PC-3 (cell line): ENCODE measurements at regions not wholly inside any gene's neighbourhood (a gene's known extent, or its start where the extent isn't known, plus 50 kb on each side); places are given as distances from the start of the nearest gene placed in this dataset.
"Not testable (repeated sequence)": the region's sequence is repeated elsewhere in the genome, so short reads cannot be mapped to it uniquely, and the experiment has no call there.

Experiments used
- ATAC-seq: fragments of 200-7000 bp; cut with Tn5 transposase; 2 replicates; pipeline ENCODE4 v1.9.1; 2020; ENCODE audit warnings: mild to moderate bottlenecking, moderate library complexity
- BruUV-seq: library from RNA; stranded (reverse); fragments of 400-500 nt; replicated peaks from 2 replicates; lab custom pipeline; 2021; lab: Mats Ljungman, UMichigan
- CTCF ChIA-PET: fragments of 300-600 bp; sonication (Branson Sonifier 250); formaldehyde crosslinking; loops from one replicate; lab custom pipeline; 2022; ENCODE audit warnings: antibody characterized with exemption; lab: Charles Lee
- POLR2A ChIA-PET: fragments of 300-600 bp; sonication (Branson Sonifier 250); formaldehyde crosslinking; loops from one replicate; lab custom pipeline; 2022; ENCODE audit warnings: antibody characterized with exemption; ENCODE audit not compliant: unreplicated experiment; lab: Charles Lee
- DNase-seq: peaks from one replicate; pipeline ENCODE4 v3.0.0-alpha.2; 2015
- H2AFZ ChIP-seq: fragments of 300-600 bp; sonication (generic); 2 replicates; pipeline ENCODE4 v1.6.0; 2016; ENCODE audit warnings: antibody characterized with exemption, low read length
- H3F3A ChIP-seq: fragments of 300-600 bp; sonication (generic); one replicate; pipeline ENCODE4 v1.6.0; 2017; ENCODE audit warnings: antibody characterized with exemption, low read length, control low read depth, mild to moderate bottlenecking; ENCODE audit not compliant: unreplicated experiment
- H3K27ac ChIP-seq: fragments of 300-600 bp; sonication (generic); 2 replicates; pipeline ENCODE4 v1.5.1; 2016; ENCODE audit warnings: mild to moderate bottlenecking, low read length
- H3K27me3 ChIP-seq: fragments of 300-600 bp; sonication (generic); 2 replicates; pipeline ENCODE4 v1.6.1; 2016; ENCODE audit warnings: low read length, mixed read lengths
- H3K36me3 ChIP-seq: fragments of 300-600 bp; sonication (generic); 2 replicates; pipeline ENCODE4 v1.6.1; 2016; ENCODE audit warnings: low read depth, mixed run types, low read length, mixed read lengths
- H3K4me1 ChIP-seq: fragments of 300-600 bp; sonication (generic); 2 replicates; pipeline ENCODE4 v1.5.1; 2016; ENCODE audit warnings: low read length; ENCODE audit not compliant: insufficient read depth
- H3K4me2 ChIP-seq: fragments of 300-600 bp; sonication (generic); 2 replicates; pipeline ENCODE4 v1.6.0; 2016; ENCODE audit warnings: low read length
- H3K4me3 ChIP-seq: fragments of 300-600 bp; sonication (generic); 2 replicates; pipeline ENCODE4 v1.5.1; 2016; ENCODE audit warnings: mild to moderate bottlenecking, low read length, mixed read lengths
- H3K79me2 ChIP-seq: fragments of 300-600 bp; sonication (generic); 2 replicates; pipeline ENCODE4 v1.6.1; 2017; ENCODE audit warnings: low read length, mixed read lengths
- H3K9ac ChIP-seq: fragments of 300-600 bp; sonication (generic); 2 replicates; pipeline ENCODE4 v1.6.0; 2016; ENCODE audit warnings: mild to moderate bottlenecking, low read length
- H3K9me2 ChIP-seq: fragments of 300-600 bp; sonication (generic); replicated peaks from 2 replicates; pipeline ENCODE4 v1.6.1; 2016; ENCODE audit warnings: mixed run types, low read length, mixed read lengths
- H3K9me3 ChIP-seq: fragments of 300-600 bp; sonication (generic); 2 replicates; pipeline ENCODE4 v1.6.1; 2016; ENCODE audit warnings: low read length, mixed read lengths
- H4K20me1 ChIP-seq: fragments of 300-600 bp; sonication (generic); 2 replicates; pipeline ENCODE4 v1.6.1; 2016; ENCODE audit warnings: low read length, mixed read lengths
- EZH2 ChIP-seq: fragments of 300-600 bp; sonication (generic); IDR thresholded peaks from one replicate; pipeline ENCODE4 v1.6.1; 2017; ENCODE audit warnings: antibody characterized with exemption, mild to moderate bottlenecking, low read length; ENCODE audit not compliant: unreplicated experiment
- EZH2phosphoT487 ChIP-seq: fragments of 300-600 bp; sonication (generic); IDR thresholded peaks from 2 replicates; pipeline ENCODE4 v1.6.1; 2018; ENCODE audit warnings: mild to moderate bottlenecking, antibody characterized with exemption, low read length, borderline replicate concordance
- intact Hi-C: fragments of 100-400 bp; cut with micrococcal nuclease; formaldehyde crosslinking; loops from 2 replicates; pipeline ENCODE4 v1.9.0; 2023
- TF ChIP-seq, protein P1 (sequence below): fragments of 300-600 bp; sonication (generic); conservative IDR thresholded peaks from 2 replicates; pipeline ENCODE4 v1.5.1; 2017; ENCODE audit warnings: antibody characterized with exemption, low read depth, mild to moderate bottlenecking, low read length

DNA sequence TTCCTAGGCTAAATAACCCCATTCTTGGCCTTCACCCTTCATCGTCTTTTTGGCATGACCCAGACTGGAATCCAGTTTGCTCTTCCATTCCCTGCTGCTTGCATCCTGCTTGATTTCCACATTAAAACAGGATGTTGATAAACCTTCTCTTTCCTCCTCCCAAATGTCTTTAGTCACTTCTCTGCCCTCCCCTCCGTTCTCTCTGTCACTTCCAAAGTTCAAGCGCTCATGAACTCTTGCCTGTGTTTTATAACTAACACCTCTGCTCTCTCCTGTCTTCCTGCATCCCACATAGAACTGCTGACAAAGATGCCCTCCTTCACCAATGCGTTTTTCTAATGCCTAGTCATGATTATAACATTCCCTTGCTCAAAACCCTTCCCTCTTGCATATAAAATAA is 65.6 kb upstream of the SLC44A3 start:
- no peaks in the 10 kb centered on the region for H3K79me2 ChIP-seq
- ChIA-PET POLR2A (no interaction called here), CTCF (no interaction called here)
- no peaks in the 10 kb centered on the region for H3K36me3 ChIP-seq
- no peaks in the 10 kb centered on the region for H3K27me3 ChIP-seq
- no peak overlapping the region for H3K9ac ChIP-seq
- no peaks in the 10 kb centered on the region for H3K4me1 ChIP-seq
- DNase-seq (no peak), ATAC-seq (no peak)
- no peaks in the 10 kb centered on the region for H3K9me2 ChIP-seq
- H3K4me3 ChIP-seq = no peak overlapping the region
- no peaks in the 10 kb centered on the region for H3F3A ChIP-seq
- H3K9me3 ChIP-seq = no peaks in the 10 kb centered on the region
- H4K20me1 ChIP-seq = no peaks in the 10 kb centered on the region
- no TSS peak for BruUV-seq
- TF ChIP-seq EZH2 (no peak), EZH2phosphoT487 (no peak)
- TF ChIP-seq, protein P1, sequence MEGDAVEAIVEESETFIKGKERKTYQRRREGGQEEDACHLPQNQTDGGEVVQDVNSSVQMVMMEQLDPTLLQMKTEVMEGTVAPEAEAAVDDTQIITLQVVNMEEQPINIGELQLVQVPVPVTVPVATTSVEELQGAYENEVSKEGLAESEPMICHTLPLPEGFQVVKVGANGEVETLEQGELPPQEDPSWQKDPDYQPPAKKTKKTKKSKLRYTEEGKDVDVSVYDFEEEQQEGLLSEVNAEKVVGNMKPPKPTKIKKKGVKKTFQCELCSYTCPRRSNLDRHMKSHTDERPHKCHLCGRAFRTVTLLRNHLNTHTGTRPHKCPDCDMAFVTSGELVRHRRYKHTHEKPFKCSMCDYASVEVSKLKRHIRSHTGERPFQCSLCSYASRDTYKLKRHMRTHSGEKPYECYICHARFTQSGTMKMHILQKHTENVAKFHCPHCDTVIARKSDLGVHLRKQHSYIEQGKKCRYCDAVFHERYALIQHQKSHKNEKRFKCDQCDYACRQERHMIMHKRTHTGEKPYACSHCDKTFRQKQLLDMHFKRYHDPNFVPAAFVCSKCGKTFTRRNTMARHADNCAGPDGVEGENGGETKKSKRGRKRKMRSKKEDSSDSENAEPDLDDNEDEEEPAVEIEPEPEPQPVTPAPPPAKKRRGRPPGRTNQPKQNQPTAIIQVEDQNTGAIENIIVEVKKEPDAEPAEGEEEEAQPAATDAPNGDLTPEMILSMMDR = no peak
- H3K27ac ChIP-seq = no peak overlapping the region
- H3K4me2 ChIP-seq = no peak overlapping the region
- no peak overlapping the region for H2AFZ ChIP-seq
- intact Hi-C loops = no loop called here

DNA sequence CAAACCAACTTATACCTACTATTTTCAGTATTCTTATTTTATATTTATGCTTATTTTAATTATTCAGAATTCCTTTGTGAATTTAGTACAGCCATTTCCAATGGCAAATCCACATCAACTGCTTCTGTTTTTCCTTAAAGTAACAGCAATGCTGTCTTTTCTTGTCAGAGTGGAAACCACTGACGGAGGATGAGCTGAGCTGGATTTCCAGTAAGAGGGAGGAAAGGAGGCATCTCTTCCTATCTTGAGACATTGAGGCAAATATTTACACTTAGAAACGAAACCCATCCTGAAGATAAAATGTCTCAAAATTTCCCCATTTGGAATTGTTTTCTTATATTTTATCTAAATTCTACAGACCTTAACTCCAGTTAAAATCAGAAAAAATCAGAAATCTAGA is 66.1 kb upstream of the SLC44A3 start:
- TF ChIP-seq, protein P1 = no peak
- TF ChIP-seq EZH2phosphoT487 = no peak
- TF ChIP-seq EZH2 = no peak
- ATAC-seq (no peak), DNase-seq (no peak)
- Histone ChIP-seq H3F3A (no peaks in the 10 kb centered on the region), H3K4me3 (no peak overlapping the region), H4K20me1 (no peaks in the 10 kb centered on the region), H3K4me2 (no peak overlapping the region), H3K9me2 (no peaks in the 10 kb centered on the region), H3K9ac (no peak overlapping the region), H3K4me1 (no peaks in the 10 kb centered on the region), H3K36me3 (no peaks in the 10 kb centered on the region), H3K79me2 (no peaks in the 10 kb centered on the region), H3K27ac (no peak overlapping the region), H2AFZ (no peak overlapping the region), H3K9me3 (no peaks in the 10 kb centered on the region), H3K27me3 (no peaks in the 10 kb centered on the region)
- ChIA-PET POLR2A (no interaction called here), CTCF (no interaction called here)
- no TSS peak for BruUV-seq
- intact Hi-C loops = no loop called here

DNA sequence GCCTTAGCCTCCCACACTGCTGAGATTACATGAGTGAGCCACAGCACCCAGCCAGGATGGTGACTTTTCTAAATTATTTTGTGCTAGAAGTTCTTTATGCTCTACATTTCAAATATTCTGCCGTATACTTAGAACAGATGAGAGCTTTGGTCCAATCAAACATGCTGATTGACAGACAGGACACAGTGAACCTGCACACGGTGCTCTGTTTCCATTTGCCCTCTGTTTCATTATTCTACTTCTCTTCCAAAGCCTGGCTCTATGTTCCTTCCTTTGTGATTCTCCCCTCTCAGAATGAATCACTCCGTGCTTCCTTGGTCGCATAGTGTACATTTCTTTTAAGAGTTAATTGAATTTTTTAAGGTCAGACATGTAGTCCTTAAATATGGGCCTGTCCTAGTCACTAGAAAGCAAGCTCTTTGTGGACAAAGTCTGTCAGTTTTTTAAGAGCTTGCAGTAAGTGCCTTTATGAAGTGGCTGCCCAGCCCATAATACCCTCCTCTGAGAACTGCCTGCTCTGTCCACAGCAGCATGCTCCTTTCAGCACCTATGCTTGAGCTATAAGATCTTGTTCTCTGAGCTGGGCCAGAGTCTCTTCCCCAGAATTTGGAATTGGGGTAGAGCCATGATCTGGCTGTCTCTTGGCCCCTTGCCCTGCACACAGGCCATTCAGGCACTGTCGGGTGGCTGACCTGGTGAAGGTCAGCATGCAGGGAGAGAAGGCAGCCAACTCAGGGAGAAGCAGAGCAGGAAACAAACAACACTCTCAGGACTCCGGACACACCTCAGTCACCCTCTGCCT is 66.8 kb upstream of the SLC44A3 start:
- no TSS peak for BruUV-seq
- no peak for ATAC-seq
- H3K9ac ChIP-seq = no peak overlapping the region

DNA sequence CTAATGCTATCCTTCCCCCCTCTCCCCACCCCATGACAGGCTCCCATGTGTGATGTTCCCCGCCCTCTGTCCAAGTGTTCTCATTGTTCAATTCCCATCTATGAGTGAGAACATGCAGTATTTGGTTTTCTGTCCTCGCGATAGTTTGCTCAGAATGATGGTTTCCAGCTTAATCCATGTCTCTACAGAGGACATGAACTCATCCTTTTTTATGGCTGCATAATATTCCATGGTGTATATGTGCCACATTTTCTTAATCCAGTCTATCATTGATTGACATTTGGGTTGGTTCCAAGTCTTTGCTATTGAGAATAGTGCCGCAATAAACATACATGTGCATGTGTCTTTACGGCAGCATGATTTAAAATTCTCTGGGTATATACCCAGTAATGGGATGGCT is 68.7 kb upstream of the SLC44A3 start:
- H3K9me3 ChIP-seq, H2AFZ ChIP-seq, H3K9me2 ChIP-seq, BruUV-seq, H3K4me2 ChIP-seq, H3F3A ChIP-seq, intact Hi-C loops, DNase-seq, POLR2A ChIA-PET, H3K9ac ChIP-seq, H3K4me3 ChIP-seq, H3K36me3 ChIP-seq, H3K27me3 ChIP-seq, CTCF ChIA-PET, H4K20me1 ChIP-seq, H3K27ac ChIP-seq, ATAC-seq, H3K4me1 ChIP-seq, H3K79me2 ChIP-seq: not testable (repeated sequence)

More for the DNA sequence above, 66.8 kb upstream of the SLC44A3 start:
- ChIA-PET CTCF (no interaction called here), POLR2A (no interaction called here)
- Histone ChIP-seq H3K4me1 (no peaks in the 10 kb centered on the region), H3K79me2 (no peaks in the 10 kb centered on the region), H3K4me3 (no peak overlapping the region), H2AFZ (no peak overlapping the region), H3K9me2 (no peaks in the 10 kb centered on the region), H3K27me3 (no peaks in the 10 kb centered on the region), H3K4me2 (no peak overlapping the region), H4K20me1 (no peaks in the 10 kb centered on the region), H3K36me3 (no peaks in the 10 kb centered on the region), H3K27ac (no peak overlapping the region), H3F3A (no peaks in the 10 kb centered on the region), H3K9me3 (no peaks in the 10 kb centered on the region)
- intact Hi-C loops = no loop called here
- DNase-seq = no peak
- TF ChIP-seq, protein P1 = no peak
- no peak for TF ChIP-seq EZH2phosphoT487
- TF ChIP-seq EZH2 = no peak
